ENCODE measurements at regions not wholly inside any gene's neighbourhood (a gene's known extent, or its start where the extent isn't known, plus 50 kb on each side); places are given as distances from the start of the nearest gene placed in this dataset.

DNA sequence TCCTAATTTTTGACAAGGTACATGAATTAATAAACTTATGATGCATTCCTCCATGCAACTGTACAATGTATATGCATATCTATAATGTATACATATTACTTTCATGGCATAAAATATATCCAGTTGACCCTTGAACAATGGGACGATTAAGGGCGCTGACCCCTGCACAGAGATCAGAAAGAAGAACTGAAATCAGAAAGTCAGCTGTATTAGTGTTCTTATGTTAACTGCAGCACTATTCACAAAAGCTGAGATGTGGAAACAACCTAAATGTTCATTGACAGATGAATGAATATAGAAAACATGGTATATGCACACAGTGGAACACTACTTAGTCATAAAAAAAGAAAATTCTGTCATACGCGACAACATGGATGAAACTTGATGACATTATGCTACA lies 457.1 kb downstream of the GBA3 start:
- Histone ChIP-seq H3K27ac (ENCODE audit: low read depth, low read length) (no peak overlapping the region), H2AFZ (ENCODE audit: low read length, unreplicated experiment) (no peak overlapping the region), H3K36me3 (ENCODE audit: insufficient read depth, low read length) (no peaks in the 10 kb centered on the region), H3K4me3 (ENCODE audit: low read depth, low read length) (no peak overlapping the region), H3K79me2 (ENCODE audit: control insufficient read depth, insufficient read depth, low read length, unreplicated experiment) (no peaks in the 10 kb centered on the region), H3K4me1 (ENCODE audit: control insufficient read depth, insufficient read depth, low read length, unreplicated experiment) (peaks cover 14% of the 10 kb centered on the region), H3K27me3 (ENCODE audit: insufficient read depth, low read length) (no peaks in the 10 kb centered on the region)

DNA sequence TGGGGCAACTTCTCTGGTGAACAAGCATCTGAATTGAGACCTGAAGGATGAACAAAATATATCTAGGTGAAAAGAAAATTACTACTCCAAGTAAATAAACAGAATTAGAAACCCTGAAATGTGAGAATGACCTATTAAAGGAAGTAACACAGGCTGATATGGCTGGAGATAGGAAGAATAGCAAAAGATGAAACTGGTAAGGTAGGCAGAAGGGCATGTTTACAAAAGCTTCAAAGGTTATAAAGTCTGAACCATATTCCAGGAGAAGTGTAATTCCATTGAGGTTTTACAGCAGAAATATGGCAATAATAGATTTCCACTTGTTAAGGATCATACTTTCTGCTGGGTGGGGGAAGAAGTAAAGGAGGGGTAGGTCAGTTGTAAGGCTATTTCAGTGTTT lies 452.0 kb downstream of the GBA3 start:
- peaks cover 4% of the 10 kb centered on the region for H3K4me1 ChIP-seq (ENCODE audit: control insufficient read depth, insufficient read depth, low read length, unreplicated experiment)
- H3K79me2 ChIP-seq (ENCODE audit: control insufficient read depth, insufficient read depth, low read length, unreplicated experiment) = no peaks in the 10 kb centered on the region
- H3K27me3 ChIP-seq (ENCODE audit: insufficient read depth, low read length) = no peaks in the 10 kb centered on the region
- H2AFZ ChIP-seq (ENCODE audit: low read length, unreplicated experiment) = no peak overlapping the region
- no peak overlapping the region for H3K4me3 ChIP-seq (ENCODE audit: low read depth, low read length)
- H3K27ac ChIP-seq (ENCODE audit: low read depth, low read length) = no peak overlapping the region
- no peaks in the 10 kb centered on the region for H3K36me3 ChIP-seq (ENCODE audit: insufficient read depth, low read length)

- Histone ChIP-seq H3K79me2 (ENCODE audit: control insufficient read depth, insufficient read depth, low read length, unreplicated experiment) (no peaks in the 10 kb centered on the region), H2AFZ (ENCODE audit: low read length, unreplicated experiment) (no peak overlapping the region), H3K4me3 (ENCODE audit: low read depth, low read length) (no peak overlapping the region; the same call in 1 of the 2 replicates), H3K36me3 (ENCODE audit: insufficient read depth, low read length) (no peaks in the 10 kb centered on the region), H3K27me3 (ENCODE audit: insufficient read depth, low read length) (no peaks in the 10 kb centered on the region), H3K4me1 (ENCODE audit: control insufficient read depth, insufficient read depth, low read length, unreplicated experiment) (peaks cover 9% of the 10 kb centered on the region), H3K27ac (ENCODE audit: low read depth, low read length) (no peak overlapping the region)
Observed at GRCh38 chr4:23135792-23136645, 443.3 kb downstream of the GBA3 start.

- Histone ChIP-seq H3K27me3 (ENCODE audit: insufficient read depth, low read length) (no peaks in the 10 kb centered on the region), H3K4me3 (ENCODE audit: low read depth, low read length) (no peak overlapping the region), H3K36me3 (ENCODE audit: insufficient read depth, low read length) (no peaks in the 10 kb centered on the region), H3K79me2 (ENCODE audit: control insufficient read depth, insufficient read depth, low read length, unreplicated experiment) (no peaks in the 10 kb centered on the region), H3K4me1 (ENCODE audit: control insufficient read depth, insufficient read depth, low read length, unreplicated experiment) (peaks cover 9% of the 10 kb centered on the region), H3K27ac (ENCODE audit: low read depth, low read length) (no peak overlapping the region), H2AFZ (ENCODE audit: low read length, unreplicated experiment) (no peak overlapping the region)
Observed at GRCh38 chr4:23134331-23134730, 441.6 kb downstream of the GBA3 start.

DNA sequence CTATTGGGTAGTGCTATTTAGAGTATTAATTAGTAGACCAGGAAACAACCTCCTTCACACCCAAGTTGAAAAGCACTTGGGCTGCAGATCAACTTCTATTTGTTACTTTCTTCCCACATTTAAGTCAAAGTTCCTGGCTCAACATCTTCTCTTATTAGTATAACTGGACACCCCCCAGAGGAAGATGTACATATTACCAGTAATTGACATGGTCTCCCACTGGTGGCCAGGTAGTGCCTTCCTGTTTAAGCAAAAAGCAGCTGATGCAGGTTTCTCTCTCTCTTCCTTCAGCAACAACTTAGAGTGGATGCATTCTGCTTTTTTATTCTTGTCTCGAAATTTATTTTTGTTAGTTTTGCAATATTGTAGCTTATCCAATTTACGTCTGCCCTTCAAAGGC lies 438.1 kb downstream of the GBA3 start:
- Histone ChIP-seq H3K79me2 (ENCODE audit: control insufficient read depth, insufficient read depth, low read length, unreplicated experiment) (no peaks in the 10 kb centered on the region), H3K27me3 (ENCODE audit: insufficient read depth, low read length) (no peaks in the 10 kb centered on the region), H2AFZ (ENCODE audit: low read length, unreplicated experiment) (no peak overlapping the region), H3K4me1 (ENCODE audit: control insufficient read depth, insufficient read depth, low read length, unreplicated experiment) (peaks cover under 1% of the 10 kb centered on the region), H3K27ac (ENCODE audit: low read depth, low read length) (no peak overlapping the region), H3K36me3 (ENCODE audit: insufficient read depth, low read length) (no peaks in the 10 kb centered on the region), H3K4me3 (ENCODE audit: low read depth, low read length) (no peak overlapping the region)

DNA sequence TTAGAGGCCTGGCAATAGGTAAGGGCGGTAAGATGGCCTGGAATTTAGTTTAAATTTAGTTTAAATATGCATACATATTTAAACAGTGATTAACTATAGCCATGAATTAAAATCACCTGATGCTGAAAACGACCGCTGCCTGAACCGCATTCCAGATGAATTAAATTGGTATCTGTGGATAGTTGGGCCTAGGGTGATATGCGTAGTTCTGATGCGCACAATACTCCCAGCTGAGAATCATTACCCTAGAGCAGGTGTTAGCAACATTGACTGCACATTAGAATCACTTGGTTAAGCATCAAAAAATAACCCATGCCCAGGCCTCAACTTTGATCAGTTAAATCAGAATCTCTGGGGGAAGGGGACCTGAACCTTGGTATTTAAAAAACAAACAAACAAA lies 432.4 kb downstream of the GBA3 start:
- no peak overlapping the region for H2AFZ ChIP-seq (ENCODE audit: low read length, unreplicated experiment)

DNA sequence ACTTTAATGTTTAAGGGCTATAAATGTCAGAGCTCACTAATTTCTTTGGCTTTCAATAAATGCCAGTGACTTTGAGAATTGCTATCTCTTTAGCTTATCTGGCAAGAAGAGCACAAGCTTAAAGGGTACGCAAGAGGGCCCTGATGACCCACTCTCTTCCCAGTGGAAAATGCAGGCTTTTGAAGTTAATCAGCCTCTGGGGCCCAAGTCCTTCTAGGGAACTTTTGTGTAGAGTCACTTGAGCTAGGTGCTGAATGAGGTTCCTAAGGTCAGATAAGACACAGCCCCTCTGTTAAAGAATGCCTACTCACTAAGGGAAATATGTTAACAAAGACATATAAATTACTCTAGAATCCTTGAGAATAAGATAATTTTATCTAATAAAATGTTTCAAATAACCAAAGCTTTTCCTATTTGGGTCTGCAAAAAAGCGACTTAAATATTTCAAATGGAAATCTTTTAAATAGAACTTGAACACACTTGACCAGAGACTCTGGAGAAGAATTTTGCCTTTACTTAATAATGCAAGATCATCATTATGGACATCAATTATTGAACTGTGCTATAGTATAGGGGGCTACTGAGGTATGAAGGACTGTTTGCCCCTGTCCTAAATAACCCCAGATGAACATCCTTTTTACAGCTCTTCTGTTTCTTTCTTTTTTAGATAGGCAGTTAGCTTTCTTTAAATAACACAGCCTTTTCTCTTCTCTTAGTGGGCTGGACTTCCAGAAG lies 430.1 kb downstream of the GBA3 start:
- H2AFZ ChIP-seq (ENCODE audit: low read length, unreplicated experiment) = no peak overlapping the region
- H3K27me3 ChIP-seq (ENCODE audit: insufficient read depth, low read length) = no peaks in the 10 kb centered on the region
- no peak overlapping the region for H3K27ac ChIP-seq (ENCODE audit: low read depth, low read length)
- no peaks in the 10 kb centered on the region for H3K4me1 ChIP-seq (ENCODE audit: control insufficient read depth, insufficient read depth, low read length, unreplicated experiment)
- no peaks in the 10 kb centered on the region for H3K36me3 ChIP-seq (ENCODE audit: insufficient read depth, low read length)
- no peak overlapping the region for H3K4me3 ChIP-seq (ENCODE audit: low read depth, low read length)
- H3K79me2 ChIP-seq (ENCODE audit: control insufficient read depth, insufficient read depth, low read length, unreplicated experiment) = no peaks in the 10 kb centered on the region

More for the DNA sequence above, 432.4 kb downstream of the GBA3 start:
- Histone ChIP-seq H3K27me3 (ENCODE audit: insufficient read depth, low read length) (no peaks in the 10 kb centered on the region), H3K36me3 (ENCODE audit: insufficient read depth, low read length) (no peaks in the 10 kb centered on the region), H3K79me2 (ENCODE audit: control insufficient read depth, insufficient read depth, low read length, unreplicated experiment) (no peaks in the 10 kb centered on the region), H3K4me1 (ENCODE audit: control insufficient read depth, insufficient read depth, low read length, unreplicated experiment) (no peaks in the 10 kb centered on the region), H3K27ac (ENCODE audit: low read depth, low read length) (no peak overlapping the region), H3K4me3 (ENCODE audit: low read depth, low read length) (no peak overlapping the region)

DNA sequence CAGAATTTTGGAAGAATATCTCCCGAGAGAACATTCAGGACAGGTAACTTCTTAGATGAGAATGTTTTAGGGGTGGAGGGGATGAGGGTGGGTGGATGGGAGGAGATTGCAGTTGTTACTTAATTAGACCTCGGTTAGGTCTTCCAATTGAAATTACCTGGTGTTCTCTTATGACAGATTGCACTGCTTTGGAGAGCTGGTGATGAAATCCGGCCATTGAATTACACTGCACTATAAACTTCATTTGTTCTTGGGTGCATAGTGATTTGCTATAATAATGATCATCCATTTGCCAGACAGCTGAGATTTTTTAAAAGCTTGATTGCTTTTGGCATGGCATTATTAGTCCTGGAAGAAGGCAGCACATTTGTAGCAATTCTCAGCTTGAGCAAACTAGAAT lies 427.6 kb downstream of the GBA3 start:
- no peaks in the 10 kb centered on the region for H3K36me3 ChIP-seq (ENCODE audit: insufficient read depth, low read length)
- H3K27me3 ChIP-seq (ENCODE audit: insufficient read depth, low read length) = no peaks in the 10 kb centered on the region
- no peak overlapping the region for H2AFZ ChIP-seq (ENCODE audit: low read length, unreplicated experiment)
- no peak overlapping the region for H3K27ac ChIP-seq (ENCODE audit: low read depth, low read length)
- H3K4me1 ChIP-seq (ENCODE audit: control insufficient read depth, insufficient read depth, low read length, unreplicated experiment) = no peaks in the 10 kb centered on the region
- no peaks in the 10 kb centered on the region for H3K79me2 ChIP-seq (ENCODE audit: control insufficient read depth, insufficient read depth, low read length, unreplicated experiment)
- H3K4me3 ChIP-seq (ENCODE audit: low read depth, low read length) = no peak overlapping the region

- H3K27me3 ChIP-seq (ENCODE audit: insufficient read depth, low read length) = no peaks in the 10 kb centered on the region
- no peak overlapping the region for H3K4me3 ChIP-seq (ENCODE audit: low read depth, low read length)
- H3K79me2 ChIP-seq (ENCODE audit: control insufficient read depth, insufficient read depth, low read length, unreplicated experiment) = no peaks in the 10 kb centered on the region
- H3K4me1 ChIP-seq (ENCODE audit: control insufficient read depth, insufficient read depth, low read length, unreplicated experiment) = no peaks in the 10 kb centered on the region
- no peaks in the 10 kb centered on the region for H3K36me3 ChIP-seq (ENCODE audit: insufficient read depth, low read length)
- H3K27ac ChIP-seq (ENCODE audit: low read depth, low read length) = no peak overlapping the region
- no peak overlapping the region for H2AFZ ChIP-seq (ENCODE audit: low read length, unreplicated experiment)
Observed at GRCh38 chr4:23117826-23118225, 425.1 kb downstream of the GBA3 start.

DNA sequence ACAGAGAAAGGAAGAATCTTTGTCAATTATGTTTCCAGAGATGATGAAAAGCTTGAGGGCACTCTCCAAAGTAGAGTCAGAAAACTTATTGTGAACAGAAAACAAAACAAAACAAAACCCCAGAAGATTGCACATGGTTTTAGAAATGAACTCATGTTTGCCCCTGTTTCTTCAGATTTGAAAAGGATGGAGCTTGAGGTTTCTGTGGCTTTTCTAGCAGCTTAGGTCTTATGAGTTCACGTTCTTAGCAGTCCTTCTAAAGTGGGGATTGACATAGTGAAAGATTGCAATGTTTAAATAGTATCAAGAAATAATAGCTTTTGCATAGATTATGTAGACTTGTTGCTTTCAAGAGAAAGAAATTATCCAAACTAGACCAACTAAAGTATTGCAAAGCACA lies 421.8 kb downstream of the GBA3 start:
- H3K27ac ChIP-seq (ENCODE audit: low read depth, low read length) = no peak overlapping the region
- H2AFZ ChIP-seq (ENCODE audit: low read length, unreplicated experiment) = no peak overlapping the region
- H3K4me1 ChIP-seq (ENCODE audit: control insufficient read depth, insufficient read depth, low read length, unreplicated experiment) = no peaks in the 10 kb centered on the region
- no peak overlapping the region for H3K4me3 ChIP-seq (ENCODE audit: low read depth, low read length)
- H3K79me2 ChIP-seq (ENCODE audit: control insufficient read depth, insufficient read depth, low read length, unreplicated experiment) = no peaks in the 10 kb centered on the region
- H3K36me3 ChIP-seq (ENCODE audit: insufficient read depth, low read length) = no peaks in the 10 kb centered on the region
- no peaks in the 10 kb centered on the region for H3K27me3 ChIP-seq (ENCODE audit: insufficient read depth, low read length)

DNA sequence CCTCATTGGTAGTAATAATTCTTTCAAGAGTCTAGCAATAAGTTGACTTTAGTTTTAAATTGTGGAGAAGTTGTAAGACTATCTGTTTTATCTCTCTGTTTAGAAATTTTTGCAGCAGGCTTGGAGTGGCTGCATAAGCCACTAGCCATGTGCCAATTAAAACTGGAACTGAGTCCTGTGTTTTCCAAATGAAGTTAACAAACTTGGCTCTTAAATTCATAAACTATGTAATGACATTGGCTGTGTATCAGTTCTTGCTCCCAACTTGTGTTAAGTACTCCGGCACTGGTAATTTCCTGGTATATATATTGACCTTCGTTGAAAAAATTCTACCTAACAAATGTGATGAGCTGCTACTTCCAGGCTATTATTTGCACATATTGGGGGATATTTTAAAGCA lies 420.4 kb downstream of the GBA3 start:
- Histone ChIP-seq H3K27ac (ENCODE audit: low read depth, low read length) (no peak overlapping the region), H2AFZ (ENCODE audit: low read length, unreplicated experiment) (no peak overlapping the region), H3K79me2 (ENCODE audit: control insufficient read depth, insufficient read depth, low read length, unreplicated experiment) (no peaks in the 10 kb centered on the region), H3K4me3 (ENCODE audit: low read depth, low read length) (no peak overlapping the region), H3K36me3 (ENCODE audit: insufficient read depth, low read length) (no peaks in the 10 kb centered on the region), H3K4me1 (ENCODE audit: control insufficient read depth, insufficient read depth, low read length, unreplicated experiment) (no peaks in the 10 kb centered on the region), H3K27me3 (ENCODE audit: insufficient read depth, low read length) (no peaks in the 10 kb centered on the region)

All from ACC112 (cell line).